ENCODE measurements at regions not wholly inside any gene's neighbourhood (a gene's known extent, or its start where the extent isn't known, plus 50 kb on each side); places are given as distances from the start of the nearest gene placed in this dataset.
A peak's percentile ranks its signal among the peaks of the same experiment; 100 is the strongest.
"Not testable (repeated sequence)": the region's sequence is repeated elsewhere in the genome, so short reads cannot be mapped to it uniquely, and the experiment has no call there.

GRCh38 chr10:20652424-20652823, 244.7 kb downstream of the NEBL start:
- DNase-seq = not testable (repeated sequence)

- DNase-seq = no peak
Observed at GRCh38 chr10:20648263-20648874, 248.7 kb downstream of the NEBL start.

DNA sequence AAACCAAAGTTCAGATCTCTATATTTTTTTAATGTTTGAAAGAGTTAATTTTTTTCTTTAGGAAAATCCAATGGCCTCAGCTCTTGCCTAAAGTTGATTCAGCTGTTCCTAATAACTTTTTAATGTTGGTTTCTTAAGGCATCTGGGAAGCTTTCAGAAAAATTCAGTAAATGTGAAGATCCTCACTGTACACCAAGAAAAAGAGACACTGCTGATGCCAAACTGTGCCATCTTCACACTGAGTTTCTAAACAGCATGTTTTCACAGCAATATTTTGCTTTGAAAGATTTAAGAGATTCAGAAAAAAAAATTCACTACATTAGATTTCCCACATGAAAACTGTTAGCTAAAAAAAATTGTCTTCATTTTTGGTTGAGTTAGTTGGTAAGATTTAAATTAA, 249.4 kb downstream of the NEBL start:
- DNase-seq = no peak

DNA sequence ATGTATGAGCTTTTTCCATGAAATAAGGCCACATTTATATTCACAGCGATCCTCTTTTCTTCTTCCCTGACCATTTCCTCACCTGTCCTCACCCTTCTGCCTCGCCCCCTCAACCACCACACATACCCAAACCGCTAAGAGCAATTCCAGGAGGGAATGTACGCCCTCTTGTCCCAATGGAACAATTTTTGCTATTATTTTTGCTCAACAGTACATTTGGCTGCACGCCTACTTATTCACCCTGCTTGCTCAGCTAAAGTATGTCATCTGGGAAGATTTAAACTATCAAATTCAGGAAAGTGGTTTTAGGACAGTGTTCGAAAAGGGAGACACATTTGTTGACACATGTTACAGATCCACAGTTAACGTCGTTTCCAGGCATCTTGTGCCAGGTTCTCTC, 252.7 kb downstream of the NEBL start:
- DNase-seq = no peak

DNA sequence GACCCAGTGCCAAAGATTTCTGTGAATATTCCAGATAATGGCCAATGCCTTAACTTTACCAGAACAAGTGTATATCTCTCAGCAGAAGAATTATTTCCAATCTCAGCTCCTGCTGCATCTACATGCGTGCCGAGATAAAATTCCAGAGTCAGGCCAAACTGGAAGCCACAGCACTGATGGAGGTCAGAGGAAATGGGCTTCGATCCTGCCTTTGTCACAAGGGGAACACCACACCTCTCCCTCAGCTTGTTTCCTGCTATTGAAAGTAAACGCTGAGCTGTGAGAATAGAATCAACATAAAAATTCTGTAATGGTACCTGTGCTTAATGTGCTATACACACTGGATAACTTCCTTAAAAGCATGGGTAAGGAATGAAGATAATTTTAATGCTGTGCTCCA, 255.5 kb downstream of the NEBL start:
- no peak for DNase-seq

DNA sequence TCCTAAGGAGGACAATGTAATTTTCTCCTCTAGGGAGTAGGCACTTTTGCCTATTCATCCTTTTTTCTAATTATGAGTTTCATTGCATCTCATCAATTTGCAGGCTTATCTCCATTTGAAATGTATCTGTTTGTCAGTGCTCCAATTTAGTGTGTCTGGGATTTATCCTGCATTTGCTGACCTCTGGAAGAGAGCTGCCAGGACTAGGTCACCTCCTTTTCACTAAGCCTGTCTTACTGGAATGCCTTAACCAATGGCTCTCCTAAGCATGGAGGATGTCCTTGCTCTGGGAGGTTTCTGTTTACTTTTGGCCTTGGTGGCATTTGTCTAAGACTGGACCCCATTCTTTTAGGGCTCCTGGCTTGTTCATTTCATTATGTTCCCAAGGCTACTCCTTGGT, 261.5 kb downstream of the NEBL start:
- no peak for DNase-seq

DNA sequence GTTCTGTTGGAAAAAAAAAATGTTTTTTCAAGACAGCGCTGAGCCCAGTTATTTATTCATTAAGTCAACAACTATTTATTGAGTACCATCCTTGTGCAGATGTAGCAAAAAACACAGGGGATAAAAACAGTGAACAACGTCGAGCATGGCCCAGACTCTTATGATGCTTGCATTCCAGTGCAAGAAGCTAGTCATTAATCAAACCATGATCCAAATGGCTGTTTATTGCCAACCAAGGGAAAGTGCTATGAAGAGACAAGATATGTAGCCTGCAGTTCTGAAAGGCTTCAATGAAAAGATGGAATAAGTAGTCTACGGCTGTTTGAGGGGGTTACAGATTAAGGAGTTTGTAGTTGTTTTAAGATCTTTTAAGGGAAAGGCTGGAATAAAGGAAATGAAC, 262.3 kb downstream of the NEBL start:
- no peak for DNase-seq

GRCh38 chr10:20633714-20634113, 263.4 kb downstream of the NEBL start:
- no peak for DNase-seq

DNA sequence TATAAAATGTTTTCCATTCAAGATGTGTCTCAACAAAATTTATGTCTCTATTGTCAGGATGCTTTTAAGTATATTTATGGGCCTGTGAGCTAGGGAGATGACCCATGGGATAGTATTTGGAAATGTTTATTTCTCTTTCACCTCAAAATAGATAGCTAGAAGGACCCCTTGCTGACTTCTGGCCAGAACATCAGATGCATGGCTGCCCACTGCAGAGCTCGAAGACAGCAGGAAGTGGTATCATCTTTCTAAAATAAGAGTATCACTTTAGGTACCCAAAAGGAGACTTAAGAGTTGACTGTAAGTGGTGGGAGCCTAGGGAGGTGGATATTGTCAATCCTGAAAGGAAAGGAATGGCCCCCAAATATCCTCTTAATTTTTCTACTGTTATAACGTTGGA, 264.4 kb downstream of the NEBL start:
- no peak for DNase-seq

DNA sequence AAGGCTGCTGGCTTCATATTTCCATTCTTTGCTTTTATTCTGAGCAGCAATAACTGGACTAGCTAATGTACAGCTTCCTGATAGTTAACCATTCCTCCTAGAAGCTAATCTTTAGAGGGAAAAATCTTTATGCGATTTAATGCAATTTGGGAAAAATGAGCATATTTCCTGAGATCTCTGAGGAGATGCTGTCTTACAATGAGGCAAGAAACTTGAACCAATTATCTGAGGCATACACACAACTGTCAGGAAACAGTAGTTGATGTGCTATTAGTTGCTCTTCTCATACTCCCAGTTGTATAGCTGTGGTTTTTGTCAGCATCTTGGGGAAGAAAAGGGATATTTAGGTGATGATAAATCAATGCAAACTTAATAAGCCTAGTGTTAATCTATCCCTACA, 265.9 kb downstream of the NEBL start:
- DNase-seq = no peak

- no peak for DNase-seq
Observed at GRCh38 chr10:20630092-20630643, 266.9 kb downstream of the NEBL start.

GRCh38 chr10:20627946-20628507, 269.1 kb downstream of the NEBL start:
- no peak for DNase-seq

DNA sequence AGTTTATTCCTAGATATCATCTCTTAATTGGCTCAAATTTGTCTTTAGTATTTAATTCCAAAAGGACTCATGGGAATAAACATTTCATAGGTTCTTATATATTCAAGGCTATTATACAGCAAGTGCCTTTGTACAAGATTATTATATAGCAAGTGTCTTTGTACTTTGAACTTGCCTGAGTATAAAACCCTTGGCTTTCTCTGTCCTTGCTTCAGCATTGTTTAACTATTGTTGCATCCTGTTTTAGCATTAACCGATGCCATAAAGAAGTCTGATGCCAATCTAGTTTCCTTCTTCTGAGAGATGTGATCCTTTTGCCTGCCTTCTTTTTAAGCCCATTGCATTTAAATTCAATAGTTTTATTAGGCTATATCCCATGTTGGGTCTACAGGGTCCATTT, 270.0 kb downstream of the NEBL start:
- DNase-seq = no peak

DNA sequence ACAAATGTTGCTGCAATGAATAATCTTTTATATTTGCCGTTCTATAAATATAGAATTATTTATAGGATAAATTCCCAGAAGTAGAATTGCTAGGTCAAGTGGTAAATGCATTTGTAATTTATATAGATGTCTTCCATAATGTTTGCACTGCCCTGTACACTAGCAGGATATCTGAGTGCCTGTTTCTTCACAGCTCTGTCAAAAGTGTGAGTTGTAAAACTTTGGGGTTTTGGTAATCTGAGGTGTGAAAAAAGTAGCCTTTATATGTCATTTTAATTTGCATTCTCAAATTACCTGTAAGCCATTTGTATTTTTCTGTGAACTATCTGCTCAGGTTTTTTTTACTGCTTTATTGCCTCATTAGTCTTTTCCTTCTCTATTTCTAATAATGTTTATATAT, 271.2 kb downstream of the NEBL start:
- DNase-seq = no peak

DNA sequence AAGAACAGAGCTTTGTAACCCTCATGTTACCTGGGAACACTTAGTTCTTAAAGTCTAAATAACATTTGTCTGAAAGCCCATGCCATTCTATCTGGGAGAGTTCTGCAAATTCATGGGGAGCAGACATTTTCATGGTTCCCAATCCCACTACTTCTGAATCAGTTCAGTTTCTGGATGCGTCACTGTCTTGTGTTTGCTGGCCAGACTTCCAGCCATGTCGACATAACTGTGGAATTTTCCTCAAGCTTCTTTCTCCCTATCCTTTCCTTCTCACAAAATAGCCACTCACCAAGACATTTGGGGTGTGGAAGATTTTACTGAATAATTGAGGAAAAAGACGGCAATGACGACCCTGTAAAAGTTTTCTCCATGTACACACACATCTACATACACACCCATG, 272.5 kb downstream of the NEBL start:
- no peak for DNase-seq

DNA sequence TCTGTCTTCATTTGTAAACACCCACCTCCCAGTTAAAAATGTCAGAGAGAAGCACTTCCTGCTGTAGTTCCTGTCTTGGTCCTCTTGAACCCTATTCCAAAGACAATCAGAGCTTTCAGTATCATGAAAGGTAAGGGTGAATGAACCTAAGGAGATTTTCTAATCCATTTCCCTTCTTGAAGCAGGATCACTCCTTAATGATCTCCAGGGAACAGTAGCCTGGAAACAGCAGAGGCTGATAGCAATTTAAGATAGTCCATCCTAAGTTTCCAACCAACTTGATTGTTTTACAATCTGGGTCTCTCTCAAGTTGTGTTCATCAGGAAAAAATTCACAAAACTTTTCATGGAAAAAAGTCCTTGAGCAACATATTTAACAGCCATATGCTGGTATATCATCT, 273.6 kb downstream of the NEBL start:
- DNase-seq = no peak

GRCh38 chr10:20622531-20623211, 274.4 kb downstream of the NEBL start:
- DNase-seq = no peak

- DNase-seq = no peak
Observed at GRCh38 chr10:20620981-20621380, 276.1 kb downstream of the NEBL start.

- DNase-seq = no peak
Observed at GRCh38 chr10:20618011-20618547, 279.0 kb downstream of the NEBL start.

- peak; percentile 41 for DNase-seq
Observed at GRCh38 chr10:20616918-20617810, 279.9 kb downstream of the NEBL start.

DNA sequence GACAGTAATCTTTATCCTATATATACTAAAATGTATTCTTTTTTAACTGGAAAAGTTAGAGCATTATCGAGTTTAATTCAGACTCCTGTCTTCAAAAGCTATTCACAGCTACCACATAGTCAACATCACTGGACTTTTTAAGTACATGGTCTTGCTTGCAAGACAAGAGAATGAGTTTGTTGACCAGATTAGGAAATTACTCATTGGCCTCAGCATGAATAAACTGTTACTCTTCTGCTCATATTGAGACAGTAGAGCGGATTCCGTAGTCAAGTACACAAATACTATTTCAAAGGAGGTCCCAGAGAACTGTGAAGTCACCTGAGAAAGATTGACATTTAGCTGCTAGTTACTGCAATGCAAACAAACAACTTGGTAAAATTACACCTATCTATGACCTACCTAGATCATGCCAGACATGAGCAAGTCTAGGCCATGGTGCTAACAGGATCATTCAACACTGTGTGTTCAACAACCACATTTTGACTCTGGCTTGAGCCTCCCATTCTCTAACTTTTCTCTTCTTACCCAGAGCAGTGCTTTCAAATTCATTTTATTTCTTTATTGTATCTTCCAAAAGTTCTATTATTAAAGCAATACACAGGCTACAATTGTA, 280.9 kb downstream of the NEBL start:
- no peak for DNase-seq

GRCh38 chr10:20615395-20615794, 281.7 kb downstream of the NEBL start:
- DNase-seq = no peak

DNA sequence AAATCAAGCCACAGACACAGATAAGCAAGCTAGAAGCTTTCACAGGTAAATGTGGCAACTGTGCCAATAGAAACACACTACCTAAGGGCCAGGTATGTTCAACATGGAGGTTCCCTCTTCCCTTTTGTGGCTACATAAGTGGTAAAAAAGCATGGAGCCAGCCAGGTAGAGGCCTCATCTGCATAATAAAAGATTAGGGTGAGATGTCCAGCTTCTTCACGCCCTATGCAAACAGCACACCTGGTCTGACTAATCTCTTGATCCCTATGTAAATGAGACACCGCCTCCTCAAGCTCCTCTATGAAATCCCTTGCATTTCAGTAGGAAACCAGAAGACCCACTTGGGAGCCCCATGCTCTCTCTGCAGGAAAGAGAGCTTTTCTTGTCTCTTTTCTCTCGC, 282.2 kb downstream of the NEBL start:
- DNase-seq = no peak

Measured in hematopoietic multipotent progenitor cell treated with erythropoietin and hydrocortisone succinate and interleukin-3 and kit ligand, for 8 days (in vitro differentiated cells).